Heart left ventricle (tissue), 13 donors: ENCODE measurements at regions not wholly inside any gene's neighbourhood (a gene's known extent, or its start where the extent isn't known, plus 50 kb on each side); places are given as distances from the start of the nearest gene placed in this dataset.

Experiments used
- CTCF ChIP-seq, 12 donors: fragments of 200-600 bp; sonication (generic) in 4 of 12; IDR thresholded peaks; one replicate each; pipeline versions ENCODE4 v1.5.0 to v1.8.0; 2018 to 2022; ENCODE audit warnings: antibody characterized with exemption in 12 of 12, mild to moderate bottlenecking in 5 of 12
- POLR2A ChIP-seq, 2 donors: fragments of 450-650 bp; IDR thresholded peaks; one replicate each; pipeline ENCODE4 v1.6.1; 2017; ENCODE audit warnings: antibody characterized with exemption in 2 of 2, mild to moderate bottlenecking in 2 of 2, moderate library complexity in 2 of 2
- donor health status: ischemic (EF 13 %, LVEDD 7.1; RV severe dilation, severe dysfunction).
- donor health status: DM: no; HTN: yes; CAD: no.
- donor health status: DM: no; HTN: no; CAD: no.
- donor health status: ischemic (EF 25% LVEDD 6.9; RV normal size, moderate dysfunction).
- donor health status: ischemic (EF 25% LVEDD 5.7; RV mildly dilated, moderate dysfunction).
- donor health status: ischemic (EF 35%, LVEDD 5.7; RV mildly dilated, moderate dysfunction).
- donor health status: nonischemic (EF 11% LVEDD 7.7; RV severe dilation, severe dysfunction).
- donor health status: DM: yes; HTN: yes; CAD: no.
- donor health status: PGD.
- donor health status: ischemic (EF 29% LVEDD 5.4; RV normal size, mild dysfunction).
- donor health status: nonischemic (EF 23%, LVEDD 6.1; RV moderate dilation, normal function).

GRCh38 chrX:8052909-8053308 is 118.2 kb downstream of the VCX2 start:
- TF ChIP-seq POLR2A (IDR thresholded peaks at IDR 0.05) (no peak), CTCF (IDR thresholded peaks at IDR 0.05) (no peak)
